ENCODE measurements at regions not wholly inside any gene's neighbourhood (a gene's known extent, or its start where the extent isn't known, plus 50 kb on each side); places are given as distances from the start of the nearest gene placed in this dataset.

DNA sequence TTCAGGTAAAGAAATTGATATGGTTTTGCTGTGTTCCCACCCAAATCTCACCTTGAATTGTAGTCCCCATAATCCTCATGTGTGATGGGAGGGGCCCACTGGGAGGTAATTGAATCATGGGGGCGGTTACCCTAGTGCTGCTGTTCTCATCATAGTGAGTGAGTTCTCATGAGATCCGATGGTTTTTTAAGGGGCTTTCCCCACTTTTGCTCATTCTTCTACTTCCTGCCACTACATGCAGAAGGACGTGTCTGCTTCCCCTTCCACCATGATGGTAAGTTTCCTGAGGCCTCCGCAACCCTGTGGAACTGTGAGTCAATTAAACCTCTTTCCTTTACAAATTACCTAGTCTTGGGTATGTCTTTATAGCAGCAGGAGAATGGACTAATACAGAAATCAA lies 69.3 kb downstream of the MIS18A start:
- H3K4me3 ChIP-seq: no peak overlapping the region
- no peaks in the 10 kb centered on the region for H3K4me1 ChIP-seq
- intact Hi-C loops (cut with DNase I): no loop called here
- 70% methylated on average over 3 of the region's 4 CpGs for WGBS (ENCODE audit: insufficient coverage, low coverage, low lambda C conversion rate, missing lambda C conversion rate)
- no peaks in the 10 kb centered on the region for H3K9me3 ChIP-seq
- H3K27me3 ChIP-seq: no peaks in the 10 kb centered on the region
- no peak for TF ChIP-seq POLR2A (IDR thresholded peaks at IDR 0.05)
- TF ChIP-seq, protein P1, sequence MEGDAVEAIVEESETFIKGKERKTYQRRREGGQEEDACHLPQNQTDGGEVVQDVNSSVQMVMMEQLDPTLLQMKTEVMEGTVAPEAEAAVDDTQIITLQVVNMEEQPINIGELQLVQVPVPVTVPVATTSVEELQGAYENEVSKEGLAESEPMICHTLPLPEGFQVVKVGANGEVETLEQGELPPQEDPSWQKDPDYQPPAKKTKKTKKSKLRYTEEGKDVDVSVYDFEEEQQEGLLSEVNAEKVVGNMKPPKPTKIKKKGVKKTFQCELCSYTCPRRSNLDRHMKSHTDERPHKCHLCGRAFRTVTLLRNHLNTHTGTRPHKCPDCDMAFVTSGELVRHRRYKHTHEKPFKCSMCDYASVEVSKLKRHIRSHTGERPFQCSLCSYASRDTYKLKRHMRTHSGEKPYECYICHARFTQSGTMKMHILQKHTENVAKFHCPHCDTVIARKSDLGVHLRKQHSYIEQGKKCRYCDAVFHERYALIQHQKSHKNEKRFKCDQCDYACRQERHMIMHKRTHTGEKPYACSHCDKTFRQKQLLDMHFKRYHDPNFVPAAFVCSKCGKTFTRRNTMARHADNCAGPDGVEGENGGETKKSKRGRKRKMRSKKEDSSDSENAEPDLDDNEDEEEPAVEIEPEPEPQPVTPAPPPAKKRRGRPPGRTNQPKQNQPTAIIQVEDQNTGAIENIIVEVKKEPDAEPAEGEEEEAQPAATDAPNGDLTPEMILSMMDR (IDR thresholded peaks at IDR 0.05): no peak
- DNase-seq (no peak), ATAC-seq (no peak)
- no peaks in the 10 kb centered on the region for H3K36me3 ChIP-seq
- H3K27ac ChIP-seq: no peak overlapping the region

DNA sequence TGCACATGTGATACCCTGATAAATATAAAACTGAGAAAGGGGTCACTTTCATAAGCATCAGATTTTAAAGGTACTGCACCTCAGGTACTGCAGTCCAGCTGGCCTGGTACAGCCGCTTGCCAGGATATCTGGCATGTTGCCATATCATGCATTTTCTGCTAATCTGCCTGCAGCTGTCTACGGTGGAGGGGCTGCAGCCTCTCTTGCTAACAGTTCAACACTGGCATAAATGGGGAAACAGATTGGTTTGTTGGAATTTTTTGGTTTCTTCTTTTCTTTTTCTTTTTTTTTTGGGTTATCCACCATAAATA lies 71.5 kb downstream of the MIS18A start:
- H3K27me3 ChIP-seq: no peaks in the 10 kb centered on the region
- intact Hi-C loops (cut with DNase I): no loop called here
- WGBS (ENCODE audit: insufficient coverage, low coverage, low lambda C conversion rate, missing lambda C conversion rate): 54% methylated on average over 2 of the region's 2 CpGs
- no peaks in the 10 kb centered on the region for H3K36me3 ChIP-seq
- H3K27ac ChIP-seq: no peak overlapping the region
- H3K4me3 ChIP-seq: no peak overlapping the region
- TF ChIP-seq POLR2A (IDR thresholded peaks at IDR 0.05): no peak
- no peaks in the 10 kb centered on the region for H3K9me3 ChIP-seq
- no peak for DNase-seq
- H3K4me1 ChIP-seq: no peaks in the 10 kb centered on the region
- ATAC-seq: no peak

DNA sequence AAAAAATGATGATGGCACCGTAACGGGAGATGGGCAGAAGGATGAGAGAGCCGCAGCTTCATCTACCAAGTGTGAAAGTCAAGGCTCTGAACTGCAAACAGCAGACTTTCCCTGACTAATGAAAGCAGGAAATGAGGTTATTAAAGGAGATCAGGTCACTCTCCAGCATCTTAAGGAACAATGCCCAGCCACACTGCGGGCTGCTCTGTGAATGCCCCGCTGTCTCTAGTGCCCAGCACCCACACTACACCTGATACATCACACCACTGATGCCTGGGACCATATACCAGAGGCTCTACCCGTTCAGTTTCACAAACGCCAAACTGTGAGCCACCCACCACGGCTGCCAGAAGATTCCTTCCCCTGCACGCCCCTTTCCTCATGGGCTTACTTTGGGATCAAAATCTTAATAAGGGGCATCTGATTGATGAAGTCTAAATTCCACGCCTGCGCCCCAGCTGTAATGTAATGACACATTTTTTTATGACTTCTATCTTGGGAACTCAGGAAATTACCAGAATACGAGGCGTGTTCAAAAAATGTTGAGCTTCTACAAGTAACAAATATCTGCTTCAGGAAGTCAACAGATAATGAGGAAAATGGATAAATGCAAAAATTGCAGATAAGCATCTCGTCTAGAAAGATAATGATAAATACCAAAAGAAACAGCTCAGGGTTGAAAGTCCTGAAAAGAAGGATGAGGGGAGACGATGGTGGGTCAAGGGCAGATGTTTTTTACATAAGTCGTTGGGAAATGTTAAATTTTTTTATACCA lies 72.0 kb downstream of the MIS18A start:
- H3K27ac ChIP-seq: no peak overlapping the region
- H3K27me3 ChIP-seq: no peaks in the 10 kb centered on the region
- H3K4me3 ChIP-seq: no peak overlapping the region
- H3K36me3 ChIP-seq: no peaks in the 10 kb centered on the region
- TF ChIP-seq POLR2A (IDR thresholded peaks at IDR 0.05): no peak
- TF ChIP-seq, protein P1 (IDR thresholded peaks at IDR 0.05): no peak
- no peaks in the 10 kb centered on the region for H3K4me1 ChIP-seq
- DNase-seq: no peak
- ATAC-seq: no peak
- intact Hi-C loops (cut with DNase I): no loop called here
- 57% methylated on average over 11 of the region's 16 CpGs for WGBS (ENCODE audit: insufficient coverage, low coverage, low lambda C conversion rate, missing lambda C conversion rate)
- no peaks in the 10 kb centered on the region for H3K9me3 ChIP-seq

DNA sequence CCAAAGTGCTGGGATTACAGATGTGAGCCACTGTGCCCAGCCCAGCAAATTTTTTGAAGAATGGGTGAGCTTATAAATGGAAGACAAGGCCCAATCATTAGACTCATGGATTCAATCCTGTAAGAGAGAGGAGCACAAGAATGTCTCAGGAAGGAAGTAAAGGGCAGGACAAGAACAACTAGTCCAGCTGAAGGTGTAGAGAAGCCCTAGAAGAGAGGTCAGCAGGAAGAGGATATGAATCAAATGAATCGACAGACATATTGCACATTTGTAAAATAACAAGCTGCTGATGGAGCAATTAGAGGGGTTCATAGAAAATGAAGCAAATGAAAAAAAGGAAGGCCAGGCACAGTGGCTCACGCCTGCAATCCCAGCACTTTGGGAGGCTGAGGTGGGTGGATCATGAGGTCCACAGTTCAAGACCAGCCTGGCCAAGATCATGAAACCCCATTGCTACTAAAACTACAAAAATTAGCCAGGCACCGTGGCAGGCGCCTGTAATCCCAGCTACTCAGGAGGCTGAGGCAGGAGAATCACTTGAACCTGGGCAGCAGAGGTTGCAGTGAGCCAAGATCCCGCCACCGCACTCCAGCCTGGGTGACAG lies 74.9 kb downstream of the MIS18A start:
- no peaks in the 10 kb centered on the region for H3K4me1 ChIP-seq
- no peak for TF ChIP-seq POLR2A (IDR thresholded peaks at IDR 0.05)
- TF ChIP-seq, protein P1 (IDR thresholded peaks at IDR 0.05): no peak
- WGBS (ENCODE audit: insufficient coverage, low coverage, low lambda C conversion rate, missing lambda C conversion rate): 68% methylated on average over 4 of the region's 6 CpGs
- ATAC-seq (no peak), DNase-seq (no peak)
- no peaks in the 10 kb centered on the region for H3K9me3 ChIP-seq
- no peak overlapping the region for H3K4me3 ChIP-seq
- H3K27ac ChIP-seq: no peak overlapping the region
- H3K36me3 ChIP-seq: no peaks in the 10 kb centered on the region
- H3K27me3 ChIP-seq: no peaks in the 10 kb centered on the region
- intact Hi-C loops (cut with DNase I): no loop called here

DNA sequence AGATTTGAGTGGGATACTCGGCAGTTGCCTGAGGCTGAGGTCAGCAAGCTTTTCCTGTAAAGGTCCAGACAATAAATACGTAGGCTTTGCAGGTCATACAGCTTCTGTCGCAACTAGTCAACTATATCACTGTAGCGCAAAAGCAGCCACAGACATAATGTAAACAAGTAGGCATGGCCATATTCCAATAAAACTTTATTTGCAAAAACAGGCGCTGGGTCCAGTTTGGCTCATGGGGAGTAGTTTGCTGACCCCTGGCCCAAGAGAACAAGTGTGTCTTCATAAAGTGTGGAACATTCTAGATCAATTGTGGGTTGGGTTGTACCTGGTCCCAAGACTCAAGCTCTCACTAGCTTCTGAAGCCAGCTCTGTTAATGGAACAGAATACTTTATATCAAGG lies 78.8 kb downstream of the MIS18A start:
- no peak overlapping the region for H3K27ac ChIP-seq
- H3K27me3 ChIP-seq: no peaks in the 10 kb centered on the region
- ATAC-seq (no peak), DNase-seq (no peak)
- TF ChIP-seq POLR2A (IDR thresholded peaks at IDR 0.05): no peak
- TF ChIP-seq, protein P1 (IDR thresholded peaks at IDR 0.05): no peak
- H3K36me3 ChIP-seq: no peaks in the 10 kb centered on the region
- 66% methylated on average over 5 of the region's 5 CpGs for WGBS (ENCODE audit: insufficient coverage, low coverage, low lambda C conversion rate, missing lambda C conversion rate)
- H3K4me1 ChIP-seq: no peaks in the 10 kb centered on the region
- intact Hi-C loops (cut with DNase I): no loop called here
- H3K9me3 ChIP-seq: no peaks in the 10 kb centered on the region
- no peak overlapping the region for H3K4me3 ChIP-seq
